ENCODE measurements at regions not wholly inside any gene's neighbourhood (a gene's known extent, or its start where the extent isn't known, plus 50 kb on each side); places are given as distances from the start of the nearest gene placed in this dataset.

DNA sequence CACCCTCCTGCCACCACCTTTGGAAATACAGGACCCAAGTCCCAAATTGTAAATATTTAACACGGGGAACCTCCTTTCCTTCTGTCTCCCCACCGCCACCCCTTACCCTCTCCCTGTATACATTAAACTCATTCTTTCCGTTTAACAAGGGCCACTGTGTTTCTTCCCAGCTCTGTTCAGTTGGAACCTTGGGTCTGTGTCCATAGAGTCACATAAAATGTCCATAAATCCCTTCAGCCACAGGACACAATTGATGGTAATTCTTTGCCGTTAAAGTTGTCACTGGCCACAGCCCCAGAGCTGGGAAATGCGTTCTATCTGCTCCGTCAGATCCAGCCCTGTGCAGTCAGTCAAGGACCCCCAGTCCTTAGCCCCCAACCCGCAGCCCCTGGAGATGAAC, 49.9 kb upstream of the FZD7 start:
- TF ChIP-seq POLR2A (IDR thresholded peaks at IDR 0.05) (no peak), POLR2AphosphoS5 (IDR thresholded peaks at IDR 0.05) (no peak)
- TF ChIP-seq, protein P1, sequence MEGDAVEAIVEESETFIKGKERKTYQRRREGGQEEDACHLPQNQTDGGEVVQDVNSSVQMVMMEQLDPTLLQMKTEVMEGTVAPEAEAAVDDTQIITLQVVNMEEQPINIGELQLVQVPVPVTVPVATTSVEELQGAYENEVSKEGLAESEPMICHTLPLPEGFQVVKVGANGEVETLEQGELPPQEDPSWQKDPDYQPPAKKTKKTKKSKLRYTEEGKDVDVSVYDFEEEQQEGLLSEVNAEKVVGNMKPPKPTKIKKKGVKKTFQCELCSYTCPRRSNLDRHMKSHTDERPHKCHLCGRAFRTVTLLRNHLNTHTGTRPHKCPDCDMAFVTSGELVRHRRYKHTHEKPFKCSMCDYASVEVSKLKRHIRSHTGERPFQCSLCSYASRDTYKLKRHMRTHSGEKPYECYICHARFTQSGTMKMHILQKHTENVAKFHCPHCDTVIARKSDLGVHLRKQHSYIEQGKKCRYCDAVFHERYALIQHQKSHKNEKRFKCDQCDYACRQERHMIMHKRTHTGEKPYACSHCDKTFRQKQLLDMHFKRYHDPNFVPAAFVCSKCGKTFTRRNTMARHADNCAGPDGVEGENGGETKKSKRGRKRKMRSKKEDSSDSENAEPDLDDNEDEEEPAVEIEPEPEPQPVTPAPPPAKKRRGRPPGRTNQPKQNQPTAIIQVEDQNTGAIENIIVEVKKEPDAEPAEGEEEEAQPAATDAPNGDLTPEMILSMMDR (IDR thresholded peaks at IDR 0.05) = no peak
